ENCODE measurements at regions not wholly inside any gene's neighbourhood (a gene's known extent, or its start where the extent isn't known, plus 50 kb on each side); places are given as distances from the start of the nearest gene placed in this dataset.
"Not testable (repeated sequence)": the region's sequence is repeated elsewhere in the genome, so short reads cannot be mapped to it uniquely, and the experiment has no call there.

- DNase-seq: not testable (repeated sequence)
Observed at GRCh38 chrX:123788193-123788592, 55.3 kb upstream of the THOC2 start.

- no peak for DNase-seq
Observed at GRCh38 chrX:123788744-123789143, 55.9 kb upstream of the THOC2 start.

GRCh38 chrX:123797543-123798447 lies 62.1 kb upstream of the XIAP start:
- no peak for DNase-seq

GRCh38 chrX:123798706-123799430 lies 61.0 kb upstream of the XIAP start:
- not testable (repeated sequence) for DNase-seq

GRCh38 chrX:123801901-123802300 lies 58.0 kb upstream of the XIAP start:
- no peak for DNase-seq

DNA sequence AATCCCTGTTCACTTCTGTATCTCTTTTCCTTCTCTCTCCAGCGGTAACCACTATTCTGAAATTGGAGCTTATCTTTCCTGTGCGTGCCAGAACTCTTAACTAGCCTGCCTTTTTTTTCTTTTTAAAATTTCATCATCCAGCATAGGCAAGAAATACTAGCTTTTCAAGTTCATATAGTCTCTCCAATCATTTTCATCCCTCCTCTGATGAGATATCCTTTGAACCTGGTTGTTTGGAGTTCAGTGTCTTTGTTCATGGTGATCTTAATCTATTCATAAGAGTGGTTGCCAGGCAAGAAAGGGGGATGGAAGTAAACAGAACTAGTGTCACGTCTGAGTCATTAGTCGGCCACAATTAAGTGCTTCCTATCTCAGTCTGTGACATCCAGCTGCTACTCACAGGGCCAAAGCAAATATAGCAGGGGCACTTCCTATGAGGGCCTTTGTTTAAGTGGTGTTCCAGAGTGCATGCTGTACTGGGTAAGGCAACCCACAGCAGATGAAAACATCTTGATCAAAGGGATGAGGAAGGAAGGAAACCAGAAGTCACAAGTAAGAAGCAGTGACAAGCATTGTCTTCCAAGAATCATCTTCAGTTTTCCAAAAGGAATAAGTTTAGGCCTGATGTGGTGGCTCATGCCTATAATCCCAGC lies 56.4 kb upstream of the XIAP start:
- DNase-seq: peak; percentile 21

DNA sequence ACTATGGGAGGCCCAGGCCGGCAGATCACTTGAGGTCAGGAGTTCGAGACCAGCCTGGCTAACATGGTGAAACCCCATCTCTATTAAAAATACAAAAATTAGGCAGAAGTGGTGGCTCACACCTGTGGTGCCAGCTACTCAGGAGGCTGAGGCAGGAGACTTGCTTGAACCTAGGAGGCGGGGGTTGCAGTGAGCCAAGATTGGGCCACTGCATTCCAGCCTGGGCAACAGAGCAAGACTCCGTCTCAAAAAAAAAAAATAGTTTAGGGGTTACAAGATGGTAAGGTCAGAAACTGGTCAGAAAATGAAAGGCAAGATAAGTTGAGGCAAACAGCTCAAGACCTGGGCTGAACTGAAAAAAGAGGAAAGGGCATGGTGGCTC lies 55.9 kb upstream of the XIAP start:
- DNase-seq: not testable (repeated sequence)

DNA sequence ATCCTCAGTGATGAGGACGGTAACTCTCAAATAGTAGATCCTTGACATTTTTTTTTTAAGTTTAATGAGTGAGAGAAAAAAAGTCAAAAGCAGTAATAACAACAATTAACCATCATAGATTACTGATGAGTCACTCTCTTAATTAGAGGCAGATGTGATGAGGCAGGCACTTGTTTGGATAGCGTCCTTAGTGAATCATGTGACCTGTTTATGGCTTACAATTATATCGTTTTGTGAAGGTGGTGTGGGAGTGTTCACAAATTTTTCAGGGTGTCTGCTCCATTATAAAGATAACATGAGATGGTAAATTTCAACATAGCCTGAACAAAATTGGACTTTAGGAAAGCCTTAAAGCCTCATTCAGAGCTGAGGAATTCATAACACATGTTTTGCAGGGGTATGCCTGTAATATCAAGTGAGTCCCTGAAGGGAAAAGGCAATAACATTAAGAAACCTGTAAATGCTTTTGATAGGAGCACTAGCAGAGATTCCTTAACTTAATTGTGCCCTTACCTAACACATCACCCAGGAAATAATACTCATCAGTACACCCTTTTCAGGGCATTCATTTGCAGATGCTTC lies 51.9 kb upstream of the XIAP start:
- DNase-seq: no peak

DNA sequence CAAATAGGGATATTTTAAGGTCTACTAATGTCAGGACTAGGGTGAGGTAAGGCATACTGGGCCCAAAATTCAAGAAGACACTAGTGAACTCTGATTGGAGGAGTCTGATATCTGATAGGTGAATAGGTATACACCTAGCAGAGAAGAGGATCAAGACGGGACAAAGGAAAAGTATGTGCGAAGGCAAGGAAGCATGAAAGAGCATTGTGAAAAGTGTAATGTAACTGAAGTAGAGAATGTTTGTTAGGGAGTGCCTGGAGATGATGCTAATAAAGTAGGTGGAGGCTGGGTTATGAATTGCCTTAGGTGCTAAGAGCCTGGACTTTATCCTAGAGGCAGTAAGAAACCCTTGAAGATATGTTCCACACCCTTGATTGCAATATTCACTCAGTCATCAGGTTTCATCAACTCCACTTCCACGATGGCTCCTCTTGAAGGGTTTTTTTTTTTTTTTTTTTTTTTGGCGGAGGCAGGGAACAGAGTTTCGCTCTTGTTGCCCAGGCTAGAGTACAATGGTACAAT lies 49.9 kb upstream of the XIAP start:
- no peak for DNase-seq
